KBM-7 (cell line): ENCODE measurements at regions not wholly inside any gene's neighbourhood (a gene's known extent, or its start where the extent isn't known, plus 50 kb on each side); places are given as distances from the start of the nearest gene placed in this dataset.
A peak's percentile ranks its signal among the peaks of the same experiment; 100 is the strongest.

Source experiments
- DNase-seq: peaks from one replicate; pipeline ENCODE4 v3.0.0-alpha.2; 2015
- in situ Hi-C: fragments of 300-500 bp; cut with MboI; formaldehyde crosslinking; loops from 2 replicates; pipeline ENCODE4 v1.14.3; 2020; ENCODE audit warnings: low sequenced_read_pairs, low pct_unique_long_range_greater_than_20kb, mixed read lengths

GRCh38 chr16:27728691-27729090, 178.7 kb downstream of the KATNIP start:
- in situ Hi-C loops: no loop called here
- DNase-seq: no peak

DNA sequence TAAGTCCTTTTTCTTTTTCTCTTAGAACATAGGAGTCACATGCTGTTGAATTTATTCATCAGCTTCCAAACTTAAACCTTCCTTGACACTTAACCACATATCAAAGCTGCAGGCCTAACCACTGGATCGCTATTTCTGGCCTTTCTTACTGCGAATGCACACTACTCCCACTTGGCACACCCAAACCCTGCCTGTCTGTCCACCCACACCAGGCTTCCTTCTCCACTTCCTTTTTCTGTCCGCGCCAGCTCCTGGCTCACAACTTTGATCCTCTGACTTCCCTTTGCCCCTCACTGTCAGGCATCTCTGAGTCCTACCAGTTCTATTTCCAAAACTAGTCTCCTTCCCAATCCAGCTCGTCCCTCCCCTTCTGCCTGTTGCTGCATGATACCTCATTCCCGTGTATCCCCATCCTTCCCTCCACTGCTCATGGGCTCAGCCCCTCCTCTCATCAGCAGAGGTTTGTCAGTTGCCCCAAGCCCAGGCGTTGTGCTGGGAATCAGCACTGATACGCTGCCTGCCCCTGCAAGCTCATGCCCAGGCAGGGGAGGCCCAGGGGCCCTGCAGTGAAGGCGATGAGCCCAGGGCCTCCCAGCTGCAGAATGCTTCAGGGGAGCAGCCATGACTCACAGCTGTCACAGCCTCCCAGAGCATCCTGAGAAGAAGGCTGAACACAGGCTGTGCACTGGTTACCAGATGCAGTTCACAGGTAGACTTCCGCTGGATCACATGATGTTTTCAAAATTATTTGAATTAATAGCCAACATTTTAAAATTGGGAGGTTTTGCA, 179.8 kb downstream of the KATNIP start:
- in situ Hi-C loops: no loop called here

GRCh38 chr16:27730661-27731210, 180.8 kb downstream of the KATNIP start:
- no peak for DNase-seq
- in situ Hi-C loops: no loop called here

More for the DNA sequence above, 179.8 kb downstream of the KATNIP start:
- peak; percentile 94 for DNase-seq

DNA sequence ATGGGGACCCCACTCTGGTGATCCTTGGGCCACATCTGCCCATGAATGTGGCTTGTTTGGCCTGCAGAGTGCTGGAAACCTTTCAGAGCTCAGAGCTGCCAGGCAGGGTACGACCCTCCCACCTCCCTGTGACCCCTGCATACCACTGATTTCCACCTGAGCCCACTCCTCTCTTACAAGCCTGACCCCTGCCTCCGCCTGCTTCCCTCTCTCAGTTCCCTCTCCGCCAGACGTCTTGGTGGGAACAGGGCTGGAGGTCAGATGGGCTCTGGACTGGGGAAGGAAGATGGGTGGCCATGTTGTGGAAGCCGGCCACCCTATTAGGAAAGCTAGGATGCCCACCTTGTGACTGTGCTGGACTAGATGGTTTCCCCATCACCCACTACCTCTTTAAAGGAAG, 185.1 kb downstream of the KATNIP start:
- in situ Hi-C loops: no loop called here
- no peak for DNase-seq

DNA sequence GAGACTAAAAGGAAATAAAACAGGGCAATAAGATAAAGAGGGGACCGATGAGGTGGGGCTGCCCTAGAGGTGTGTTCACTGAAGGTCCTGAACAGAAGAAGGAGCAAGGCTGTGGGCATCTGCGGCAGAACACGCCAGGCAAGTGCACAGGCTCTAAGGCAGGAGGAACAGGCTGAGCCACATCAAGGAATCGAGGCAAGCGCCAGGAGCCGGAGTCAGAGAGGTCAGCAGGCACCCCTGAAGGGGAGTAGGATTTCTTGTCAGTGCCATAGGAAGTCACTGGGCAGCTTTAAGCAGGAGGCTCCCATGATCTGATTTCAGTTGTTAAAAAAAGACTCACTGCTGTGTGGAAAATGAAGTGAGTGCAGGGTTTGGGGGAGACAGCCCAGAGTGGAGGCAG, 186.5 kb downstream of the KATNIP start:
- in situ Hi-C loops: no loop called here
- no peak for DNase-seq

DNA sequence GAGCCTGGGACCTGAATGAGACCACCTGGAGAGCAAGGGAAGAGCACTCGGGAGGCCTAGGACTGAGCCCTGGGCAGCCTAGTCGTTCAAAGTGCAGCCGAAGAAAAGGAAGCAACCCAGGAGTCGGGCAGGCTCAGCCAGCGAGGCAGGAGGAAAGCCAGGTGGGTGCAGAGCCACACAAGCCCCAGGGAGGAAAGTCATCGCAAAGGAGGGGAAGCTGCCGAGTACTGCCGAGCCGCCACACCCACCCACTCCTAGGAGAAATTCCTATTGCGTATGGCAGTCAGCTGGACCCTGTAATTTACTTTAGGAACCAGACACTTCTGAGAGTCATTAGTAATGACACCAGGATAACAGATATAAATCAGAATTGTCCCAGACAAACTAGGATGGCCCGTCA, 187.6 kb downstream of the KATNIP start:
- DNase-seq: no peak

More for the DNA sequence above, 187.6 kb downstream of the KATNIP start:
- in situ Hi-C loops: no loop called here
